GM23338 (cell line): ENCODE measurements at regions not wholly inside any gene's neighbourhood (a gene's known extent, or its start where the extent isn't known, plus 50 kb on each side); places are given as distances from the start of the nearest gene placed in this dataset.
"Not testable (repeated sequence)": the region's sequence is repeated elsewhere in the genome, so short reads cannot be mapped to it uniquely, and the experiment has no call there.

Source experiments
- ATAC-seq: fragments of 200-7000 bp; cut with Tn5 transposase; 3 replicates; pipeline ENCODE4 v1.9.1; 2020
- DNase-seq: peaks from one replicate; pipeline ENCODE4 v3.0.0-alpha.2; 2015; ENCODE audit warnings: low spot score
- H2AFZ ChIP-seq: fragments of 200-600 bp; sonication (generic); 2 replicates; pipeline ENCODE4 v1.8.0; 2016; ENCODE audit warnings: antibody characterized with exemption, mild to moderate bottlenecking, moderate library complexity
- H3F3A ChIP-seq: fragments of 200-600 bp; sonication (generic); replicated peaks from 2 replicates; pipeline ENCODE4 v1.8.0; 2017; ENCODE audit warnings: antibody characterized with exemption, mixed run types, low read depth
- H3K27ac ChIP-seq: fragments of 200-600 bp; sonication (generic); 2 replicates; pipeline ENCODE4 v1.6.1; 2016; ENCODE audit warnings: low read depth
- H3K27me3 ChIP-seq: fragments of 200-600 bp; sonication (generic); 2 replicates; pipeline ENCODE4 v1.8.0; 2016; ENCODE audit warnings: mild to moderate bottlenecking, mixed run types, moderate library complexity; ENCODE audit not compliant: insufficient read depth
- H3K36me3 ChIP-seq: fragments of 200-600 bp; sonication (generic); 2 replicates; pipeline ENCODE4 v1.8.0; 2016; ENCODE audit warnings: mild to moderate bottlenecking; ENCODE audit not compliant: insufficient read depth
- H3K4me1 ChIP-seq: fragments of 200-600 bp; sonication (generic); 2 replicates; pipeline ENCODE4 v1.8.0; 2016; ENCODE audit warnings: mild to moderate bottlenecking, moderate library complexity; ENCODE audit not compliant: insufficient read depth
- H3K4me2 ChIP-seq: fragments of 200-600 bp; sonication (generic); 2 replicates; pipeline ENCODE4 v1.7.1; 2017; ENCODE audit warnings: mixed run types
- H3K4me3 ChIP-seq: fragments of 200-600 bp; sonication (generic); 2 replicates; pipeline ENCODE4 v1.6.1; 2016; ENCODE audit warnings: mixed run types
- H3K79me2 ChIP-seq: fragments of 200-600 bp; sonication (generic); replicated peaks from 2 replicates; pipeline ENCODE4 v1.8.0; 2017; ENCODE audit warnings: mild to moderate bottlenecking; ENCODE audit not compliant: insufficient read depth
- H3K9me2 ChIP-seq: fragments of 200-600 bp; sonication (generic); 2 replicates; pipeline ENCODE4 v1.8.0; 2017; ENCODE audit not compliant: insufficient read depth
- H4K20me1 ChIP-seq: fragments of 200-600 bp; sonication (generic); replicated peaks from 2 replicates; pipeline ENCODE4 v1.8.0; 2017; ENCODE audit warnings: mild to moderate bottlenecking; ENCODE audit not compliant: insufficient read depth
- H3K27ac Mint-ChIP-seq: 2 replicates; pipeline ENCODE4 v1.8.0; 2020; ENCODE audit warnings: inconsistent platforms, mild to moderate bottlenecking, moderate library complexity, mixed read lengths
- H3K27me3 Mint-ChIP-seq: 3 replicates; pipeline ENCODE4 v1.8.0; 2022; ENCODE audit warnings: low read depth, mild to moderate bottlenecking, moderate library complexity, mixed read lengths, inconsistent platforms; ENCODE audit not compliant: insufficient read depth, poor library complexity
- H3K36me3 Mint-ChIP-seq: 3 replicates; pipeline ENCODE4 v1.8.0; 2021; ENCODE audit warnings: low read depth, mild to moderate bottlenecking, inconsistent platforms, moderate library complexity, mixed read lengths
- H3K4me1 Mint-ChIP-seq: 3 replicates; pipeline ENCODE4 v1.8.0; 2020; ENCODE audit warnings: mild to moderate bottlenecking, inconsistent platforms, mixed read lengths
- H3K4me3 Mint-ChIP-seq: 3 replicates; pipeline ENCODE4 v1.8.0; 2021; ENCODE audit warnings: moderate library complexity, mild to moderate bottlenecking, inconsistent platforms, mixed read lengths
- H3K9me3 Mint-ChIP-seq: 3 replicates; pipeline ENCODE4 v1.8.0; 2020; ENCODE audit warnings: moderate library complexity, mild to moderate bottlenecking, inconsistent platforms, mixed read lengths
- EZH2 ChIP-seq: fragments of 200-600 bp; sonication (generic); IDR thresholded peaks from one replicate; pipeline ENCODE4 v1.8.0; 2017; ENCODE audit warnings: antibody characterized with exemption, mild to moderate bottlenecking, low read depth; ENCODE audit not compliant: unreplicated experiment
- EZH2phosphoT487 ChIP-seq: fragments of 200-600 bp; sonication (generic); IDR thresholded peaks from one replicate; pipeline ENCODE4 v1.8.1; 2018; ENCODE audit warnings: antibody characterized with exemption; ENCODE audit not compliant: unreplicated experiment
- ZNF114 ChIP-seq: fragments of 250-450 bp; sonication (Bioruptor Pico); IDR thresholded peaks from 2 replicates; pipeline ENCODE4 v1.5.0; 2020; ENCODE audit warnings: mild to moderate bottlenecking, moderate library complexity
- TF ChIP-seq, protein P1 (sequence below): fragments of 250-450 bp; sonication (Bioruptor Pico); IDR thresholded peaks from 2 replicates; pipeline ENCODE4 v1.5.0; 2020; ENCODE audit warnings: mild to moderate bottlenecking, moderate library complexity

DNA sequence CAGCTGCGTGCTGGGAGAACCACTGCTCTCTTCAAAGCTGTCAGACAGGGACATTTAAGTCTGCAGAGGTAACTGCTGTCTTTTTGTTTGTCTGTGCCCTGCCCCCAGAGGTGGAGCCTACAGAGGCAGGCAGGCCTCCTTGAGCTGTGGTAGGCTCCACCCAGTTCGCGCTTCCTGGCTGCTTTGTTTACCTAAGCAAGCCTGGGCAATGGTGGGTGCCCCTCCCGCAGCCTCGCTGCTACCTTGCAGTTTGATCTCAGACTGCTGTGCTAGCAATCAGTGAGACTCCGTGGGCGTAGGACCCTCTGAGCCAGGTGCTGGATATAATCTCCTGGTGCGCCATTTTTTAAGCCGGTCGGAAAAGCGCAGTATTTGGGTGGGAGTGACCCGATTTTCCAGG lies 100.0 kb upstream of the PNPT1 start:
- not testable (repeated sequence) for H3K4me3 ChIP-seq, DNase-seq, H3K4me1 Mint-ChIP-seq, H3K4me2 ChIP-seq, H3K4me3 Mint-ChIP-seq, ATAC-seq, H3K9me2 ChIP-seq, H3K4me1 ChIP-seq, H2AFZ ChIP-seq, H3K27me3 ChIP-seq, H3K27me3 Mint-ChIP-seq, H3K27ac ChIP-seq, H3K27ac Mint-ChIP-seq, H3F3A ChIP-seq, H4K20me1 ChIP-seq, H3K36me3 ChIP-seq, H3K79me2 ChIP-seq
- Mint-ChIP-seq H3K36me3 (peaks cover 11% of the 10 kb centered on the region), H3K9me3 (peaks cover 39% of the 10 kb centered on the region)

DNA sequence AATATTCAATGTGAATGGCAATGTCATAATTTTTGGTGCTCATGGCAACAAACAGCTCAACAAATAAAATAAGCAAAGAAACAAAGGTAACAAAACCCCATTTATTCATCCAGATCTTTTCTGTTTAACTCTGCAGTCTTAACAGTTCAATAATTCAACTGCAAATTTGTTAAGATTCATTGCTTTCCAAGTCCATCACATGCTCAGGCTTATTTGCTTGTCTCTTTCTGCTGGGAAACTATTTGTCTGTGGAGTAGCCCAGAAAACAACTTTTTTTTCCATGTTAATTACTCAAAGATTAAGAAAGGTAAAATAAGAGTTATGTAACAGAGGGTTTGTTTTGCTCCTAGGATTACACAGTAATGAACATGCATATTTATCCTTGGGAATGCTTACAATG lies 92.6 kb upstream of the PNPT1 start:
- Histone ChIP-seq H3K27ac (no peak overlapping the region), H3F3A (no peaks in the 10 kb centered on the region), H3K9me2 (no peaks in the 10 kb centered on the region), H3K4me3 (no peak overlapping the region), H3K27me3 (no peaks in the 10 kb centered on the region), H3K79me2 (no peaks in the 10 kb centered on the region), H3K36me3 (no peaks in the 10 kb centered on the region), H2AFZ (no peak overlapping the region), H3K4me1 (no peaks in the 10 kb centered on the region), H3K4me2 (no peak overlapping the region), H4K20me1 (no peaks in the 10 kb centered on the region)
- no peaks in the 10 kb centered on the region for H3K4me1 Mint-ChIP-seq
- no peaks in the 10 kb centered on the region for H3K36me3 Mint-ChIP-seq
- TF ChIP-seq EZH2phosphoT487 (no peak), ZNF114 (no peak), EZH2 (no peak)
- TF ChIP-seq, protein P1, sequence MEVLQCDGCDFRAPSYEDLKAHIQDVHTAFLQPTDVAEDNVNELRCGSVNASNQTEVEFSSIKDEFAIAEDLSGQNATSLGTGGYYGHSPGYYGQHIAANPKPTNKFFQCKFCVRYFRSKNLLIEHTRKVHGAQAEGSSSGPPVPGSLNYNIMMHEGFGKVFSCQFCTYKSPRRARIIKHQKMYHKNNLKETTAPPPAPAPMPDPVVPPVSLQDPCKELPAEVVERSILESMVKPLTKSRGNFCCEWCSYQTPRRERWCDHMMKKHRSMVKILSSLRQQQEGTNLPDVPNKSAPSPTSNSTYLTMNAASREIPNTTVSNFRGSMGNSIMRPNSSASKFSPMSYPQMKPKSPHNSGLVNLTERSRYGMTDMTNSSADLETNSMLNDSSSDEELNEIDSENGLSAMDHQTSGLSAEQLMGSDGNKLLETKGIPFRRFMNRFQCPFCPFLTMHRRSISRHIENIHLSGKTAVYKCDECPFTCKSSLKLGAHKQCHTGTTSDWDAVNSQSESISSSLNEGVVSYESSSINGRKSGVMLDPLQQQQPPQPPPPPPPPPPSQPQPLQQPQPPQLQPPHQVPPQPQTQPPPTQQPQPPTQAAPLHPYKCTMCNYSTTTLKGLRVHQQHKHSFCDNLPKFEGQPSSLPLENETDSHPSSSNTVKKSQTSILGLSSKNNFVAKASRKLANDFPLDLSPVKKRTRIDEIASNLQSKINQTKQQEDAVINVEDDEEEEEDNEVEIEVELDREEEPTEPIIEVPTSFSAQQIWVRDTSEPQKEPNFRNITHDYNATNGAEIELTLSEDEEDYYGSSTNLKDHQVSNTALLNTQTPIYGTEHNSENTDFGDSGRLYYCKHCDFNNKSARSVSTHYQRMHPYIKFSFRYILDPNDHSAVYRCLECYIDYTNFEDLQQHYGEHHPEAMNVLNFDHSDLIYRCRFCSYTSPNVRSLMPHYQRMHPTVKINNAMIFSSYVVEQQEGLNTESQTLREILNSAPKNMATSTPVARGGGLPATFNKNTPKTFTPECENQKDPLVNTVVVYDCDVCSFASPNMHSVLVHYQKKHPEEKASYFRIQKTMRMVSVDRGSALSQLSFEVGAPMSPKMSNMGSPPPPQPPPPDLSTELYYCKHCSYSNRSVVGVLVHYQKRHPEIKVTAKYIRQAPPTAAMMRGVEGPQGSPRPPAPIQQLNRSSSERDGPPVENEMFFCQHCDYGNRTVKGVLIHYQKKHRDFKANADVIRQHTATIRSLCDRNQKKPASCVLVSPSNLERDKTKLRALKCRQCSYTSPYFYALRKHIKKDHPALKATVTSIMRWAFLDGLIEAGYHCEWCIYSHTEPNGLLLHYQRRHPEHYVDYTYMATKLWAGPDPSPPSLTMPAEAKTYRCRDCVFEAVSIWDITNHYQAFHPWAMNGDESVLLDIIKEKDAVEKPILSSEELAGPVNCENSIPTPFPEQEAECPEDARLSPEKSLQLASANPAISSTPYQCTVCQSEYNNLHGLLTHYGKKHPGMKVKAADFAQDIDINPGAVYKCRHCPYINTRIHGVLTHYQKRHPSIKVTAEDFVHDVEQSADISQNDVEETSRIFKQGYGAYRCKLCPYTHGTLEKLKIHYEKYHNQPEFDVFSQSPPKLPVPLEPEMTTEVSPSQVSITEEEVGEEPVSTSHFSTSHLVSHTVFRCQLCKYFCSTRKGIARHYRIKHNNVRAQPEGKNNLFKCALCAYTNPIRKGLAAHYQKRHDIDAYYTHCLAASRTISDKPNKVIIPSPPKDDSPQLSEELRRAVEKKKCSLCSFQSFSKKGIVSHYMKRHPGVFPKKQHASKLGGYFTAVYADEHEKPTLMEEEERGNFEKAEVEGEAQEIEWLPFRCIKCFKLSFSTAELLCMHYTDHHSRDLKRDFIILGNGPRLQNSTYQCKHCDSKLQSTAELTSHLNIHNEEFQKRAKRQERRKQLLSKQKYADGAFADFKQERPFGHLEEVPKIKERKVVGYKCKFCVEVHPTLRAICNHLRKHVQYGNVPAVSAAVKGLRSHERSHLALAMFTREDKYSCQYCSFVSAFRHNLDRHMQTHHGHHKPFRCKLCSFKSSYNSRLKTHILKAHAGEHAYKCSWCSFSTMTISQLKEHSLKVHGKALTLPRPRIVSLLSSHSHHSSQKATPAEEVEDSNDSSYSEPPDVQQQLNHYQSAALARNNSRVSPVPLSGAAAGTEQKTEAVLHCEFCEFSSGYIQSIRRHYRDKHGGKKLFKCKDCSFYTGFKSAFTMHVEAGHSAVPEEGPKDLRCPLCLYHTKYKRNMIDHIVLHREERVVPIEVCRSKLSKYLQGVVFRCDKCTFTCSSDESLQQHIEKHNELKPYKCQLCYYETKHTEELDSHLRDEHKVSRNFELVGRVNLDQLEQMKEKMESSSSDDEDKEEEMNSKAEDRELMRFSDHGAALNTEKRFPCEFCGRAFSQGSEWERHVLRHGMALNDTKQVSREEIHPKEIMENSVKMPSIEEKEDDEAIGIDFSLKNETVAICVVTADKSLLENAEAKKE (CRISPR knock-in tag) = no peak
- H3K4me3 Mint-ChIP-seq = no peak overlapping the region
- ATAC-seq (no peak), DNase-seq (no peak)
- H3K27ac Mint-ChIP-seq = no peak overlapping the region
- H3K27me3 Mint-ChIP-seq = peaks cover 4% of the 10 kb centered on the region
- H3K9me3 Mint-ChIP-seq = peaks cover 2% of the 10 kb centered on the region; the same call in 1 of the 3 replicates

DNA sequence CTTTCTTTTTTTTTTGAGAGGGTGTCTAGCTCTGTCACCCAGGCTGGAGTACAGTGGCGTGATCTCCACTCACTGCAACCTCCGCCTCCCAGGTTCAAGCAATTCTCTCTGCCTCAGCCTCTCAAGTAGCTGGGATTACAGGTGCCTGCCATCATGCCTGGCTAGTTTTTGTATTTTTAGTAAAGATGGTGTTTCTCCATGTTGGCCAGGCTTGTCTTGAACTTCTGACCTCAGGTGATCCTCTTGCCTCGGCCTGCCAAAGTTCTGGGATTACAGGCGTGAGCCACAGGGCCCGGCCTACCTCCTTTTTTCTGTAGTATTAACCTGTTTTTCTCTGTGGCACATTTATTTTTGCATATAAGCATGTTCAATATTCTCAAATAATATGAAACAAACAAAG lies 90.1 kb upstream of the PNPT1 start:
- not testable (repeated sequence) for H3K4me3 Mint-ChIP-seq, ATAC-seq, H3K4me3 ChIP-seq, H3K27ac ChIP-seq, H2AFZ ChIP-seq, H3K9me3 Mint-ChIP-seq, H4K20me1 ChIP-seq, H3K27ac Mint-ChIP-seq, H3K36me3 ChIP-seq, H3K27me3 Mint-ChIP-seq, DNase-seq, H3K9me2 ChIP-seq, H3K4me2 ChIP-seq, H3K36me3 Mint-ChIP-seq, H3F3A ChIP-seq, H3K4me1 Mint-ChIP-seq, H3K27me3 ChIP-seq, H3K79me2 ChIP-seq, H3K4me1 ChIP-seq
